ENCODE measurements at regions not wholly inside any gene's neighbourhood (a gene's known extent, or its start where the extent isn't known, plus 50 kb on each side); places are given as distances from the start of the nearest gene placed in this dataset.

DNA sequence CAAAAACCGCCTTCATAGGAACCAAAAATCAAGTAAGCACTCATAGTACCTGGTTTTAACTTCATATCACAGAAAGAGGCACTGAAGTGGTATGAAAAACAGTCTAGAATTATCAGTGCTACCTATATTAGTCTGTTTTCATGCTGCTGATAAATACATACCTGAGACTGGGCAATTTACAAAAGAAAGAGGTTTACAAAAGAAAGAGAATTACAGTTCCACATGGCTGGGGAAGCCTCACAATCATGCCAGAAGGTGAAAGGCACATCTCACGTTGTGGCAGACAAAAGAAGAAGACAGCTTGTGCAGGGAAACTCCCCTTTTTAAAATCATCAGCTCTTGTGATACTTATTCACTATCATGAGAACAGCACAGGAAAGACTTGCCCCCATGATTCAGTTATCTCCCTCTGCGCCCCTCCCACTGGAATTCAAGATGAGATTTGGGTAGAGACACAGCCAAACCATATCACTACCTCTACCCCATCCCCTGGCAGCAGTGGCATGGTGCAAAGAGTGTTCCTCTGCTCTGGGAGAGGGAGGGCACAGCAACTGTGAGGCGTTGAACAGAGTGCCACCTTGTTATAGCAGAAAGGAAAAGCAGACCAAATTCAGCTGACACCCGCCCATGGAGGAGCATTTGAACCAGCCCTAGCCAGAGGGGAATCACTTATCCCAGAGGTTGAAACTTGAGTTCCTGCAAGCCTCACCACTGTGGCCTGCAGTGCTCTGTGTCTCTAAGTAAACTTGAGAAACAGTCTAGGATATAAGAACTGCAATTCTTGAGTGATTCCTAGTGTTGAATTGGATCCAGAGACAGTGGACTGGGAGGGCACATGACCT is 61.9 kb upstream of the PTPRZ1 start:
- DNase-seq (ENCODE audit: low read depth in 2 of 3, low spot score in 2 of 3), result no peak

GRCh38 chr7:121807078-121807477 is 65.9 kb upstream of the PTPRZ1 start:
- no peak for DNase-seq (ENCODE audit: low read depth in 2 of 3, low spot score in 2 of 3)

GRCh38 chr7:121803039-121803438 is 69.9 kb upstream of the PTPRZ1 start:
- DNase-seq (ENCODE audit: low read depth in 2 of 3, low spot score in 2 of 3), result no peak

DNA sequence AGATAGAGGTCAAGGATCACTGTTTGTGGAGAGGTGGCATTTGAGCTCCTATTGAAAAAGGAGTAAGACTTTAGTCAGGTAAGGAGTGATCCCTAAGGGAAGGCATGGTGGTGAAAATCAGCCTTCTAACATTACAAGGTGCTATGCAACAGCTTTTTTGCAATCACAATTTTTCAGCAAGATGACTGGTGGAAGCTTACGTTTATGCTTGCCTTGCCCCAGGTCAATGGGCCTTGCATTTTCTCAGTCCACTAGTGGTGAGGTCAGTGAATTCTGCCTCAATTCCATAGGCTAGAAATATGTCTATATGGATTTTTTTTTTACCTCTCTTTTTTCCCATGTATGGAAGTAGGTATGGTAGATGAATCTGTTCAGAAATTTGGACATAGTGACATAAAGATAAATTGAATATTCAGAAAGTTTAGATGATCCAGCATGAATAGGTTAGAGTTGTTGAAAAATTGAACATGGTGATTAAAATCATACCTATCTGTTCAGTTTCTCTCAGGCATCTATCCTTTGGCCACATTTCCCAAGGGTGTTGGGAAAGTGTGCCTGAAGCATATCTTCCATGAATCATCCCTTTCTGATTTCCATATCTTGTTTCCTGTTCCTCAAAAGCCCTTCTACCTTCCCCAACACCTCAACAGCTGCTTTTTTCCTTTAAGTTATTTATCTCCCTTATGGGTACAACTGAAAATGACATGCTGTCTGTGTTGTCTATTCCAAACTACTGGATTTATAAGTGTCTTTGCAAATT is 71.9 kb upstream of the PTPRZ1 start:
- no peak for DNase-seq (ENCODE audit: low read depth in 2 of 3, low spot score in 2 of 3)

- DNase-seq (ENCODE audit: low read depth in 2 of 3, low spot score in 2 of 3), result no peak
Measured at GRCh38 chr7:121798896-121799295, 74.1 kb upstream of the PTPRZ1 start.

- no peak for DNase-seq (ENCODE audit: low read depth in 2 of 3, low spot score in 2 of 3)
Measured at GRCh38 chr7:121798453-121798840, 74.5 kb upstream of the PTPRZ1 start.

DNA sequence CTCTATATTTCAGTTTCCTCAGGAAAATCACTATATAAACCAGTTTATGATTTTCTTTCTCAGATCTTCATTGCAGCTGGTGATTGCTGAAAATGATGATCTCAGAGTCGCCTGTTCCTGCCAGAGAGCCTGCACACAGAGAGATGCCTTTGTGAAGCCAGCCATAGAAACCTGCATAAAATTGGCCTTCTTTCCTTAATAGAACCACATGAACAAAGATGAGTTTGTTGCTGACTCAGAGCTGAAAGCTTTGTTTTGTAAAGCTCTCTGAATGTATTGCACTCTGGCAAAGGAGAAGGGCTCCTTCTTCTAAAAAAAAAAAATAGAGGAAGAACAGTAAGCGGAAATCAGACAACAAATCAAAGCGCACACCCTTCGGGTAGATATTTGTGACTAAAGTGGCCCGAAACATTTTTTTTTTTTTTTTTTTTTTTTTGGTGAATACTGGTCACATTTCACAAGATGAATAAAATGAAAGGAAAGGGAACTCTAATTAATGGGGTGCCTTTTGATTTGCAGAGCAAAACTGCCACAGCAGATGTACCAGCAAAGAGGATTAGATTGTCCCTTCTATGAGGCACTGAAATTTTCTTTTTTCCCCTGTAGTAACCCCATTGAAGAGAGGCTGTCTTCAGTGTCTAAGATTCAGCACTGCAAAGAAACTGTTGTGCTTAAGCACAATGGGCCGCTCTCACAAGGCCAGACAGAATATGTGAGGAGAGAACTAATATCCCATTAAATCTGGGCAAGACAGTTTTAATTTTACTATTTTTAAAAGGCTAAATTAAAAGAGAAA is 75.1 kb upstream of the PTPRZ1 start:
- no peak for DNase-seq (ENCODE audit: low read depth in 2 of 3, low spot score in 2 of 3)

GRCh38 chr7:121796936-121797656 is 75.9 kb upstream of the PTPRZ1 start:
- no peak for DNase-seq (ENCODE audit: low read depth in 2 of 3, low spot score in 2 of 3)

DNA sequence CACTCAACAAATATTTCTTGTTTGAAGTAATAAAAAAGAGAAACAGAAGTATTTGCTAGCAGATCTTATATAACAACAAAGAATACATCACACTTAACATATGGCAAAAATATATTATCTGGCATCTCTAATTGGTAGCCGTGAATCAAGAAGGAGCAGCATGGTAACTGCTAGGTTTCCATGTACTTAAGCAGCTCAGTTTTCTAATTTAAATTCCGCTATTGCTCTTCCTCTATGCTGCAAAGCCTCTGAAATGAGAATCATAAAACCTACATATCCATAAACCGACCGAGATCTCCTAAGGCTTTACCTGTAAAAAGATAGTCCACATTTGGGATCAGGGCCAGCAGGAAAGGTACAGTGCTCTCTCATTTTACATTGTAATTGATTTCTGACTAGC is 76.6 kb upstream of the PTPRZ1 start:
- DNase-seq (ENCODE audit: low read depth in 2 of 3, low spot score in 2 of 3), result no peak

DNA sequence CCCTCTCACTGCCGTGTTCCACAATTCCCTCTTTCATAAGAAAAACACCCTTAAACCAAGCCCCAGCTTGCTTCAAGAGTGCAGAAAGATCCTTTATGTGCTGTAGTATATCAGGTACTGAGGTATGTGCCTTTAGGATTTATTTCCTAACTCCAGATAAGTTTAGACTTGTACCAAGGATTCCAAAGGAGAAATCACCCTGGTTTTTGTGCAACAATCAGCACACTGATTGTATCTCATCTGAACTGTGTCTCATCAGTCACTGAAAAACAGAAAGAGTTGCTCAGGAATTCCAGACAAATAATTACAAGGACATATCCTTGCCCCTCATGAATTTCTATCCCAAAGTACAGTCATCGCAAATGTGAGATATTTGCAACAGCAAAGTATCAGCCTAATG is 77.2 kb upstream of the PTPRZ1 start:
- no peak for DNase-seq (ENCODE audit: low read depth in 2 of 3, low spot score in 2 of 3)

- no peak for DNase-seq (ENCODE audit: low read depth in 2 of 3, low spot score in 2 of 3)
Measured at GRCh38 chr7:121793716-121794115, 79.2 kb upstream of the PTPRZ1 start.

GRCh38 chr7:121777672-121778071 is 95.3 kb upstream of the PTPRZ1 start:
- DNase-seq (ENCODE audit: low read depth in 2 of 3, low spot score in 2 of 3), result no peak

DNA sequence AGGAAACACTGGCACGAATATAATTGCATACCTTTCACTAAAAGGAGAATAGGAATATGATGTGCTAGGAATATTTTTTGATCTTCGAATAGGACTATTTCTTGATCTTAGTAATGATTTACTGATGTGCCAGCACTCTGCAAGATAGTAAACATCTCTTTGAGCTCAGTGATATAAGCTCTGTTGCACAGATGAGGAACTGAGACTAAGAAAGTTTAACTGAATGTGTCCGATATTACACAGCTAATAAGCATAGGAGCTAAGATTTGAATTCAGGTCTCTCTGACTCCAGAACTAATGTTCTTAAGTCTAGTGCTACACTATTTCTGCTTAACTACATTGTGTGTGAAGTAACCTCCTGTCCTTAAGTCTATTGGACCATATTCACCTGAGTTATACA is 98.4 kb upstream of the PTPRZ1 start:
- DNase-seq (ENCODE audit: low read depth in 2 of 3, low spot score in 2 of 3), result no peak

DNA sequence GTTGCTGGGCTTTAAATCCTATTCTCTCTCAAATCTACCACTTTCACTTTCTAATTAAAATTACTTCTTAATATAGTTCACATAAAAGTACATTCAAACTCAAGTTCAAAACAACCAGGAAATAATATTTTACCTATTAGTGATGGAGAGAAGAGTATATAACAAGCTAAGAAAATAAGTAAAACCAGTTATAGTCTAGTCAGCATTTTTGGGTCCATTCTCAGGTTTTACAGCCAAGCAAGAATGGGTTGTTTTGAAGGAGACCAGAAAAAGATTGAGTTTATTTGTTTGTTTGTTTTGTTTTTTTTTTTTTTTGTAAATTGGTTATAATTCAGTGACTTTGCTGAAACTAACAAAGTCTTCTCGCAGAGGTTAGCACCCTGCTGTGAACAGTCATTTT is 106.3 kb upstream of the PTPRZ1 start:
- DNase-seq (ENCODE audit: low read depth in 2 of 3, low spot score in 2 of 3), result no peak

DNA sequence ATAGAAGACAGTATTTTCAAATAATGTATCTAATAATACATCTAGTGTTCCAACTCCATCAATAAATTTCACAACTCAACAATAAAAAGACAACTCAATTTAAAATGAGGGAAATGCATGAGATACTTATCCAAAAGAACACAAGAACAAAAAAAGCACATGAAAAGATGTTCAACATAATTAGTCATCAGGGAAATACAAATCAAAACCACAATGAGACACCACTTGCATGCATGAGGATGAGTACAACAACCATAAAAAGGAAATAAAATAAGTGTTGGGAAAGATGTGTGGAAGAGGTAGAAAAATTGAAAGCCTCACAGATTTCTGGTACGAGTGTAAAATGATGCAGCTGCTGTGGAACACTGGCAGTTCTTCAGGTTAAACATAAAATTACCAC is 111.6 kb upstream of the PTPRZ1 start:
- no peak for DNase-seq (ENCODE audit: low read depth in 2 of 3, low spot score in 2 of 3)

GRCh38 chr7:121755818-121756552 is 117.0 kb upstream of the PTPRZ1 start:
- no peak for DNase-seq (ENCODE audit: low read depth in 2 of 3, low spot score in 2 of 3)

DNA sequence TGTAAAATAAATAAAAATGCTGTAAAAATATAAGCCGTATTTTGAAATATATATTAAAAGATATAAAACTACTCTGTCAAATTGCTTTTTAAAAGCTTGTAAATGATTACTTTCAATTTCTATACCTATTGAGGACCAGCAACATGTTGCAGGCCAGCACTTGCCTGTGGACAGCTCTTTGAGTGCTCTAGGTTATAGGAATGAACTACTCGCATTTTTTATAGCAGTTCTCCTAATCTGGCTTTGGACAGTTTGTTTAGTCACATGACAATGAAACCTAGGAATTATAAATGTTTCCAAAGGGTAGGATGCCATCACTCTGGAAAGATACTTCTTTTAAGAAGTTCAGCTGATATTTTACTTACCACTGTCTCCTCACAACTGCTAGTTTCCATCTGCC is 117.7 kb upstream of the PTPRZ1 start:
- no peak for DNase-seq (ENCODE audit: low read depth in 2 of 3, low spot score in 2 of 3)

DNA sequence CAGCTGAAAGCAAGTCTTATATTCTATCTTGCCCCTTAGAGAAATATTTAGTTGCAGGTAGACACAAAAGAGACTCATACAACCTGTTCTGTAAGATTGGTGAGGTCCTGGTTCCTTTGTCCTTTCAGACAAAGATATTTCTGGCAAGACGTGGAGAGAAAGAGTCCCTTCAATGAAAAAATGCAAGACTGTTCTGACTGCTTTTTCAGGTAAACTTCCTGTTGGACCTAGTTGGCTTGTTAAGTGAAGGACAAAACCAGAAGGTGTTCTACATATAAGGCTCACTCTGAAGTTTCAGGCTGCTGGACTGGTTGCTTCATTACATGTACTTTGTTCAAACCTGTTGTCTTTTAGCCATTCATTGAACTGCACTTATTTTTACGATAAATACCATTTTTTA is 119.0 kb upstream of the PTPRZ1 start:
- no peak for DNase-seq (ENCODE audit: low read depth in 2 of 3, low spot score in 2 of 3)

- no peak for DNase-seq (ENCODE audit: low read depth in 2 of 3, low spot score in 2 of 3)
Measured at GRCh38 chr7:121752706-121753105, 120.3 kb upstream of the PTPRZ1 start.

GRCh38 chr7:121748546-121748945 is 124.4 kb upstream of the PTPRZ1 start:
- no peak for DNase-seq (ENCODE audit: low read depth in 2 of 3, low spot score in 2 of 3)

All from activated CD8-positive, alpha-beta memory T cell treated with anti-CD3 and anti-CD28 coated beads for 48 hours (primary cell).